WTC11 (cell line): ENCODE measurements at regions not wholly inside any gene's neighbourhood (a gene's known extent, or its start where the extent isn't known, plus 50 kb on each side); places are given as distances from the start of the nearest gene placed in this dataset.

Experiments used
- ATAC-seq: fragments of 200-7000 bp; cut with Tn5 transposase; 2 replicates; pipeline ENCODE4 v1.10.0; 2021; ENCODE audit warnings: mild to moderate bottlenecking, moderate library complexity
- CTCF ChIA-PET: fragments of 300-600 bp; sonication (Branson Sonifier 250); formaldehyde crosslinking; loops from one replicate; lab custom pipeline; 2021; ENCODE audit warnings: antibody characterized with exemption; lab: Charles Lee
- POLR2A ChIA-PET: fragments of 350-600 bp; sonication (Branson Sonifier 250); formaldehyde crosslinking; loops from one replicate; lab custom pipeline; 2021; ENCODE audit warnings: antibody characterized with exemption; lab: Charles Lee
- DNase-seq: peaks from one replicate; pipeline ENCODE4 v3.0.0; 2021; ENCODE audit warnings: low spot score
- H3K27ac Mint-ChIP-seq: 2 replicates; pipeline ENCODE4 v1.8.0; 2021; ENCODE audit warnings: mixed read lengths
- H3K27me3 Mint-ChIP-seq: 2 replicates; pipeline ENCODE4 v1.8.0; 2021; ENCODE audit warnings: low read depth, mild to moderate bottlenecking, moderate library complexity, mixed read lengths
- H3K36me3 Mint-ChIP-seq: 2 replicates; pipeline ENCODE4 v1.8.0; 2021; ENCODE audit warnings: mixed read lengths
- H3K4me1 Mint-ChIP-seq: 2 replicates; pipeline ENCODE4 v1.8.0; 2022; ENCODE audit warnings: mixed read lengths
- H3K4me3 Mint-ChIP-seq: 2 replicates; pipeline ENCODE4 v1.8.0; 2021; ENCODE audit warnings: mild to moderate bottlenecking, moderate library complexity, mixed read lengths
- H3K9me3 Mint-ChIP-seq: 2 replicates; pipeline ENCODE4 v1.8.0; 2021; ENCODE audit warnings: mixed read lengths
- ATF1 ChIP-seq: sonication (generic); formaldehyde crosslinking; IDR thresholded peaks from 2 replicates; pipeline ENCODE4 v1.8.1; 2023; ENCODE audit warnings: mild to moderate bottlenecking, moderate library complexity, missing genetic modification reagents
- CBFB ChIP-seq: sonication (generic); formaldehyde crosslinking; IDR thresholded peaks from 2 replicates; pipeline ENCODE4 v1.8.1; 2022; ENCODE audit warnings: mild to moderate bottlenecking, low read depth, missing genetic modification reagents
- ELF4 ChIP-seq: sonication (generic); formaldehyde crosslinking; IDR thresholded peaks from 2 replicates; pipeline ENCODE4 v1.8.1; 2022; ENCODE audit warnings: low read depth, mild to moderate bottlenecking, moderate library complexity, missing genetic modification reagents
- FOXK1 ChIP-seq: sonication (generic); formaldehyde crosslinking; IDR thresholded peaks from 2 replicates; pipeline ENCODE4 v1.8.0; 2022; ENCODE audit warnings: mild to moderate bottlenecking, moderate library complexity, missing genetic modification reagents
- JAZF1 ChIP-seq: fragments of 250-450 bp; sonication (Bioruptor Pico); IDR thresholded peaks from 2 replicates; pipeline ENCODE4 v1.9.0; 2021; ENCODE audit warnings: moderate library complexity, mild to moderate bottlenecking, inconsistent platforms
- KAT7 ChIP-seq: sonication (generic); formaldehyde crosslinking; IDR thresholded peaks from 2 replicates; pipeline ENCODE4 v1.8.1; 2023; ENCODE audit warnings: missing genetic modification reagents, mild to moderate bottlenecking, borderline replicate concordance
- NR1H2 ChIP-seq: sonication (generic); formaldehyde crosslinking; IDR thresholded peaks from 2 replicates; pipeline ENCODE4 v1.9.0; 2021; ENCODE audit warnings: mild to moderate bottlenecking, moderate library complexity, missing genetic modification reagents
- NR3C1 ChIP-seq: sonication (generic); formaldehyde crosslinking; conservative IDR thresholded peaks from 2 replicates; pipeline ENCODE4 v1.8.1; 2023; ENCODE audit warnings: low read depth, mild to moderate bottlenecking, missing genetic modification reagents
- RORB ChIP-seq: fragments of 250-450 bp; sonication (Bioruptor Pico); IDR thresholded peaks from 2 replicates; pipeline ENCODE4 v1.9.0; 2021; ENCODE audit warnings: mild to moderate bottlenecking
- SP1 ChIP-seq: sonication (generic); formaldehyde crosslinking; conservative IDR thresholded peaks from 2 replicates; pipeline ENCODE4 v1.8.1; 2022; ENCODE audit warnings: missing genetic modification reagents
- TEAD1 ChIP-seq: sonication (generic); formaldehyde crosslinking; IDR thresholded peaks from 2 replicates; pipeline ENCODE4 v1.8.0; 2022; ENCODE audit warnings: mild to moderate bottlenecking, missing genetic modification reagents
- TEAD4 ChIP-seq: sonication (generic); formaldehyde crosslinking; IDR thresholded peaks from 2 replicates; pipeline ENCODE4 v1.8.0; 2022; ENCODE audit warnings: mild to moderate bottlenecking, missing genetic modification reagents
- ZBTB21 ChIP-seq: sonication (generic); formaldehyde crosslinking; IDR thresholded peaks from 2 replicates; pipeline ENCODE4 v1.8.1; 2023; ENCODE audit warnings: mild to moderate bottlenecking, missing genetic modification reagents, borderline replicate concordance
- ZNF219 ChIP-seq: sonication (generic); formaldehyde crosslinking; IDR thresholded peaks from 2 replicates; pipeline ENCODE4 v1.8.0; 2023; ENCODE audit warnings: missing genetic modification reagents, mild to moderate bottlenecking, borderline replicate concordance
- ZNF232 ChIP-seq: sonication (generic); formaldehyde crosslinking; IDR thresholded peaks from 2 replicates; pipeline ENCODE4 v1.8.0; 2022; ENCODE audit warnings: mild to moderate bottlenecking, missing genetic modification reagents
- ZNF423 ChIP-seq: fragments of 250-450 bp; sonication (Bioruptor Pico); IDR thresholded peaks from 2 replicates; pipeline ENCODE4 v2.1.2; 2022; ENCODE audit warnings: mild to moderate bottlenecking, moderate library complexity
- TF ChIP-seq, protein P1 (sequence below): fragments of 250-450 bp; sonication (Bioruptor Pico); IDR thresholded peaks from 2 replicates; pipeline ENCODE4 v2.1.2; 2022; ENCODE audit warnings: mild to moderate bottlenecking, moderate library complexity
- TF ChIP-seq, protein P2 (sequence below): sonication (generic); formaldehyde crosslinking; IDR thresholded peaks from 2 replicates; pipeline ENCODE4 v1.8.0; 2022; ENCODE audit warnings: mild to moderate bottlenecking, missing genetic modification reagents
- TF ChIP-seq, protein P3 (sequence below): sonication (generic); formaldehyde crosslinking; IDR thresholded peaks from 2 replicates; pipeline ENCODE4 v1.8.1; 2022; ENCODE audit warnings: mild to moderate bottlenecking, moderate library complexity, missing genetic modification reagents
- TF ChIP-seq, protein P4 (sequence below): sonication (generic); formaldehyde crosslinking; IDR thresholded peaks from 2 replicates; pipeline ENCODE4 v1.8.1; 2022; ENCODE audit warnings: low read depth, mild to moderate bottlenecking, moderate library complexity, missing genetic modification reagents, borderline replicate concordance
- TF ChIP-seq, protein P5 (sequence below): sonication (generic); formaldehyde crosslinking; IDR thresholded peaks from 2 replicates; pipeline ENCODE4 v1.8.0; 2022; ENCODE audit warnings: mild to moderate bottlenecking, missing genetic modification reagents
- TF ChIP-seq, protein P6 (sequence below): sonication (generic); formaldehyde crosslinking; conservative IDR thresholded peaks from 2 replicates; pipeline ENCODE4 v1.8.1; 2022; ENCODE audit warnings: mild to moderate bottlenecking, missing genetic modification reagents
- TF ChIP-seq, protein P7 (sequence below): fragments of 200-600 bp; IDR thresholded peaks from 2 replicates; pipeline ENCODE4 v1.8.0; 2022; ENCODE audit warnings: antibody characterized with exemption
- TF ChIP-seq, protein P8 (sequence below): sonication (generic); formaldehyde crosslinking; IDR thresholded peaks from 2 replicates; pipeline ENCODE4 v1.8.1; 2023; ENCODE audit warnings: mild to moderate bottlenecking, missing genetic modification reagents
- TF ChIP-seq, protein P9 (sequence below): sonication (generic); formaldehyde crosslinking; IDR thresholded peaks from 2 replicates; pipeline ENCODE4 v1.8.1; 2023; ENCODE audit warnings: mild to moderate bottlenecking, missing genetic modification reagents
- TF ChIP-seq, protein P10 (sequence below): fragments of 250-450 bp; sonication (Bioruptor Pico); IDR thresholded peaks from 2 replicates; pipeline ENCODE4 v1.9.0; 2021; ENCODE audit warnings: moderate library complexity, mild to moderate bottlenecking, inconsistent platforms, borderline replicate concordance

DNA sequence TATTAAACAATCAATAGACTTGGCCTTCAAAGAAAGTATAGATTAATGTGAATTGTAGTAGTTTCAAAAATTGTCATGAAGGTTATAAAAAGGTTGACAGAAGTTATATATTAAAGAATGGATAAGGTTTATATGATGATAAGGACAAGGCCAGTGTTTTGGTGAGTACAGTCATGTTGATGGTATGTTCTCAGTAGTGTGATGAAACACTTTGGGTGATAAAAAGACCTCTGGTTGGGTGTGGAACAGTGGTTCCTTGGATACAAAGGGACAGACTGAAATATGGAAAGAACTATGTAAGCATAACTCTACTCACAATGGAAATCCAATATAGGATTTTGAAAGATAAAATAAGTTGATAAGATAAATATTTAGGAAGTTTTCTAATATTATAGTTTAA, 866.3 kb downstream of the ANKRD7 start:
- no peak overlapping the region for H3K4me3 Mint-ChIP-seq
- DNase-seq (no peak), ATAC-seq (no peak)
- ChIA-PET POLR2A (no interaction called here), CTCF (no interaction called here)
- H3K36me3 Mint-ChIP-seq: peaks cover 18% of the 10 kb centered on the region
- H3K9me3 Mint-ChIP-seq: peaks cover 19% of the 10 kb centered on the region
- no peak overlapping the region for H3K27ac Mint-ChIP-seq
- no peaks in the 10 kb centered on the region for H3K4me1 Mint-ChIP-seq
- H3K27me3 Mint-ChIP-seq: peaks cover 8% of the 10 kb centered on the region
- TF ChIP-seq TEAD1 (CRISPR knock-in tag) (no peak), RORB (CRISPR knock-in tag) (no peak), ZNF219 (CRISPR knock-in tag) (no peak), NR3C1 (CRISPR knock-in tag) (no peak), JAZF1 (no peak), SP1 (CRISPR knock-in tag) (no peak), ZNF423 (CRISPR knock-in tag) (no peak), ZNF232 (no peak), FOXK1 (CRISPR knock-in tag) (no peak), TEAD4 (CRISPR knock-in tag) (no peak), ELF4 (CRISPR knock-in tag) (no peak), KAT7 (CRISPR knock-in tag) (no peak), NR1H2 (CRISPR knock-in tag) (no peak)
- TF ChIP-seq, protein P1, sequence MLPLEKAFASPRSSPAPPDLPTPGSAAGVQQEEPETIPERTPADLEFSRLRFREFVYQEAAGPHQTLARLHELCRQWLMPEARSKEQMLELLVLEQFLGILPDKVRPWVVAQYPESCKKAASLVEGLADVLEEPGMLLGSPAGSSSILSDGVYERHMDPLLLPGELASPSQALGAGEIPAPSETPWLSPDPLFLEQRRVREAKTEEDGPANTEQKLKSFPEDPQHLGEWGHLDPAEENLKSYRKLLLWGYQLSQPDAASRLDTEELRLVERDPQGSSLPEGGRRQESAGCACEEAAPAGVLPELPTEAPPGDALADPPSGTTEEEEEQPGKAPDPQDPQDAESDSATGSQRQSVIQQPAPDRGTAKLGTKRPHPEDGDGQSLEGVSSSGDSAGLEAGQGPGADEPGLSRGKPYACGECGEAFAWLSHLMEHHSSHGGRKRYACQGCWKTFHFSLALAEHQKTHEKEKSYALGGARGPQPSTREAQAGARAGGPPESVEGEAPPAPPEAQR (CRISPR knock-in tag): no peak
- TF ChIP-seq, protein P2, sequence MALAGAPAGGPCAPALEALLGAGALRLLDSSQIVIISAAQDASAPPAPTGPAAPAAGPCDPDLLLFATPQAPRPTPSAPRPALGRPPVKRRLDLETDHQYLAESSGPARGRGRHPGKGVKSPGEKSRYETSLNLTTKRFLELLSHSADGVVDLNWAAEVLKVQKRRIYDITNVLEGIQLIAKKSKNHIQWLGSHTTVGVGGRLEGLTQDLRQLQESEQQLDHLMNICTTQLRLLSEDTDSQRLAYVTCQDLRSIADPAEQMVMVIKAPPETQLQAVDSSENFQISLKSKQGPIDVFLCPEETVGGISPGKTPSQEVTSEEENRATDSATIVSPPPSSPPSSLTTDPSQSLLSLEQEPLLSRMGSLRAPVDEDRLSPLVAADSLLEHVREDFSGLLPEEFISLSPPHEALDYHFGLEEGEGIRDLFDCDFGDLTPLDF (CRISPR knock-in tag): no peak
- TF ChIP-seq, protein P3, sequence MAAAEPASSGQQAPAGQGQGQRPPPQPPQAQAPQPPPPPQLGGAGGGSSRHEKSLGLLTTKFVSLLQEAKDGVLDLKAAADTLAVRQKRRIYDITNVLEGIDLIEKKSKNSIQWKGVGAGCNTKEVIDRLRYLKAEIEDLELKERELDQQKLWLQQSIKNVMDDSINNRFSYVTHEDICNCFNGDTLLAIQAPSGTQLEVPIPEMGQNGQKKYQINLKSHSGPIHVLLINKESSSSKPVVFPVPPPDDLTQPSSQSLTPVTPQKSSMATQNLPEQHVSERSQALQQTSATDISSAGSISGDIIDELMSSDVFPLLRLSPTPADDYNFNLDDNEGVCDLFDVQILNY: no peak
- TF ChIP-seq, protein P4, sequence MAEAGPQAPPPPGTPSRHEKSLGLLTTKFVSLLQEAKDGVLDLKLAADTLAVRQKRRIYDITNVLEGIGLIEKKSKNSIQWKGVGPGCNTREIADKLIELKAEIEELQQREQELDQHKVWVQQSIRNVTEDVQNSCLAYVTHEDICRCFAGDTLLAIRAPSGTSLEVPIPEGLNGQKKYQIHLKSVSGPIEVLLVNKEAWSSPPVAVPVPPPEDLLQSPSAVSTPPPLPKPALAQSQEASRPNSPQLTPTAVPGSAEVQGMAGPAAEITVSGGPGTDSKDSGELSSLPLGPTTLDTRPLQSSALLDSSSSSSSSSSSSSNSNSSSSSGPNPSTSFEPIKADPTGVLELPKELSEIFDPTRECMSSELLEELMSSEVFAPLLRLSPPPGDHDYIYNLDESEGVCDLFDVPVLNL: no peak
- TF ChIP-seq, protein P5, sequence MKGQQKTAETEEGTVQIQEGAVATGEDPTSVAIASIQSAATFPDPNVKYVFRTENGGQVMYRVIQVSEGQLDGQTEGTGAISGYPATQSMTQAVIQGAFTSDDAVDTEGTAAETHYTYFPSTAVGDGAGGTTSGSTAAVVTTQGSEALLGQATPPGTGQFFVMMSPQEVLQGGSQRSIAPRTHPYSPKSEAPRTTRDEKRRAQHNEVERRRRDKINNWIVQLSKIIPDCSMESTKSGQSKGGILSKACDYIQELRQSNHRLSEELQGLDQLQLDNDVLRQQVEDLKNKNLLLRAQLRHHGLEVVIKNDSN (CRISPR knock-in tag): no peak

DNA sequence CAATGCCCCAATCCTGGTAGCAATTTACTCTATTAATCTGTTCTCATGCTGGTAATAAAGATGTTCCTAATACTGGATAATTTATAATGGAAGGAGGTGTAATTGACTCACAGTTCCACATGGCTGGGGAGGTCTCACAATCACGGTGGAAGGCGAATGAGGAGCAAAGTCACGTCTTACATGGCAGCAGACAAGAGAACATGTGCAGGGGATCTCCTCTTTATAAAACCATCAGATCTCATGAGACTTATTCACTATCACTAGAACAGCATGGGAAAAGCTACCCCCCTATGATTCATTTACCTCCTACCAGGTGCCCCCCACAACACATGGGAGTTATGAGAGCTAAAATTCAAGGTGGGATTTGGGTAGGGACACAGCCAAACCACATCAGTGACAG, 872.2 kb downstream of the ANKRD7 start:
- ATAC-seq (no peak), DNase-seq (no peak)
- Mint-ChIP-seq H3K36me3 (peaks cover 42% of the 10 kb centered on the region), H3K27ac (no peak overlapping the region), H3K4me3 (no peak overlapping the region), H3K27me3 (peaks cover 2% of the 10 kb centered on the region; the same call in 1 of the 2 replicates), H3K9me3 (peaks cover 39% of the 10 kb centered on the region), H3K4me1 (peaks cover 30% of the 10 kb centered on the region)
- ChIA-PET CTCF (no interaction called here), POLR2A (no interaction called here)
- TF ChIP-seq, protein P6, sequence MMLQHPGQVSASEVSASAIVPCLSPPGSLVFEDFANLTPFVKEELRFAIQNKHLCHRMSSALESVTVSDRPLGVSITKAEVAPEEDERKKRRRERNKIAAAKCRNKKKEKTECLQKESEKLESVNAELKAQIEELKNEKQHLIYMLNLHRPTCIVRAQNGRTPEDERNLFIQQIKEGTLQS (CRISPR knock-in tag): no peak
- no peak for TF ChIP-seq ZBTB21
- TF ChIP-seq, protein P7, sequence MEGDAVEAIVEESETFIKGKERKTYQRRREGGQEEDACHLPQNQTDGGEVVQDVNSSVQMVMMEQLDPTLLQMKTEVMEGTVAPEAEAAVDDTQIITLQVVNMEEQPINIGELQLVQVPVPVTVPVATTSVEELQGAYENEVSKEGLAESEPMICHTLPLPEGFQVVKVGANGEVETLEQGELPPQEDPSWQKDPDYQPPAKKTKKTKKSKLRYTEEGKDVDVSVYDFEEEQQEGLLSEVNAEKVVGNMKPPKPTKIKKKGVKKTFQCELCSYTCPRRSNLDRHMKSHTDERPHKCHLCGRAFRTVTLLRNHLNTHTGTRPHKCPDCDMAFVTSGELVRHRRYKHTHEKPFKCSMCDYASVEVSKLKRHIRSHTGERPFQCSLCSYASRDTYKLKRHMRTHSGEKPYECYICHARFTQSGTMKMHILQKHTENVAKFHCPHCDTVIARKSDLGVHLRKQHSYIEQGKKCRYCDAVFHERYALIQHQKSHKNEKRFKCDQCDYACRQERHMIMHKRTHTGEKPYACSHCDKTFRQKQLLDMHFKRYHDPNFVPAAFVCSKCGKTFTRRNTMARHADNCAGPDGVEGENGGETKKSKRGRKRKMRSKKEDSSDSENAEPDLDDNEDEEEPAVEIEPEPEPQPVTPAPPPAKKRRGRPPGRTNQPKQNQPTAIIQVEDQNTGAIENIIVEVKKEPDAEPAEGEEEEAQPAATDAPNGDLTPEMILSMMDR: no peak
- TF ChIP-seq CBFB (CRISPR knock-in tag): no peak
- TF ChIP-seq, protein P8, sequence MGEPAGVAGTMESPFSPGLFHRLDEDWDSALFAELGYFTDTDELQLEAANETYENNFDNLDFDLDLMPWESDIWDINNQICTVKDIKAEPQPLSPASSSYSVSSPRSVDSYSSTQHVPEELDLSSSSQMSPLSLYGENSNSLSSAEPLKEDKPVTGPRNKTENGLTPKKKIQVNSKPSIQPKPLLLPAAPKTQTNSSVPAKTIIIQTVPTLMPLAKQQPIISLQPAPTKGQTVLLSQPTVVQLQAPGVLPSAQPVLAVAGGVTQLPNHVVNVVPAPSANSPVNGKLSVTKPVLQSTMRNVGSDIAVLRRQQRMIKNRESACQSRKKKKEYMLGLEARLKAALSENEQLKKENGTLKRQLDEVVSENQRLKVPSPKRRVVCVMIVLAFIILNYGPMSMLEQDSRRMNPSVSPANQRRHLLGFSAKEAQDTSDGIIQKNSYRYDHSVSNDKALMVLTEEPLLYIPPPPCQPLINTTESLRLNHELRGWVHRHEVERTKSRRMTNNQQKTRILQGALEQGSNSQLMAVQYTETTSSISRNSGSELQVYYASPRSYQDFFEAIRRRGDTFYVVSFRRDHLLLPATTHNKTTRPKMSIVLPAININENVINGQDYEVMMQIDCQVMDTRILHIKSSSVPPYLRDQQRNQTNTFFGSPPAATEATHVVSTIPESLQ: no peak
- TF ChIP-seq, protein P9, sequence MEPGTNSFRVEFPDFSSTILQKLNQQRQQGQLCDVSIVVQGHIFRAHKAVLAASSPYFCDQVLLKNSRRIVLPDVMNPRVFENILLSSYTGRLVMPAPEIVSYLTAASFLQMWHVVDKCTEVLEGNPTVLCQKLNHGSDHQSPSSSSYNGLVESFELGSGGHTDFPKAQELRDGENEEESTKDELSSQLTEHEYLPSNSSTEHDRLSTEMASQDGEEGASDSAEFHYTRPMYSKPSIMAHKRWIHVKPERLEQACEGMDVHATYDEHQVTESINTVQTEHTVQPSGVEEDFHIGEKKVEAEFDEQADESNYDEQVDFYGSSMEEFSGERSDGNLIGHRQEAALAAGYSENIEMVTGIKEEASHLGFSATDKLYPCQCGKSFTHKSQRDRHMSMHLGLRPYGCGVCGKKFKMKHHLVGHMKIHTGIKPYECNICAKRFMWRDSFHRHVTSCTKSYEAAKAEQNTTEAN (CRISPR knock-in tag): no peak
- TF ChIP-seq, protein P10, sequence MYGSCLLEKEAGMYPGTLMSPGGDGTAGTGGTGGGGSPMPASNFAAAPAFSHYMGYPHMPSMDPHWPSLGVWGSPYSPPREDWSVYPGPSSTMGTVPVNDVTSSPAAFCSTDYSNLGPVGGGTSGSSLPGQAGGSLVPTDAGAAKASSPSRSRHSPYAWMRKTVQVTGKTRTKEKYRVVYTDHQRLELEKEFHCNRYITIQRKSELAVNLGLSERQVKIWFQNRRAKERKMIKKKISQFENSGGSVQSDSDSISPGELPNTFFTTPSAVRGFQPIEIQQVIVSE: no peak
- no peak for TF ChIP-seq TEAD4 (CRISPR knock-in tag)
- TF ChIP-seq ATF1 (CRISPR knock-in tag): no peak
